Epithelial cell of proximal tubule (primary cell): ENCODE measurements at regions not wholly inside any gene's neighbourhood (a gene's known extent, or its start where the extent isn't known, plus 50 kb on each side); places are given as distances from the start of the nearest gene placed in this dataset.

Experiments used
- DNase-seq: peaks from one replicate; pipeline ENCODE4 v3.0.0-alpha.2; 2011; ENCODE audit warnings: low read depth
- H3K4me3 ChIP-seq: 2 replicates; pipeline ENCODE4 v1.5.1; 2011; ENCODE audit warnings: low read depth, mild to moderate bottlenecking, low read length
- CTCF ChIP-seq: conservative IDR thresholded peaks from 2 replicates; pipeline ENCODE4 v1.5.1; 2012; ENCODE audit warnings: low read depth, mild to moderate bottlenecking, low read length

GRCh38 chr13:34751044-34751443 is 191.0 kb upstream of the NBEA start:
- no peak overlapping the region for H3K4me3 ChIP-seq
- no peak for TF ChIP-seq CTCF
- DNase-seq = no peak

GRCh38 chr13:34751492-34751891 is 190.6 kb upstream of the NBEA start:
- DNase-seq = no peak
- H3K4me3 ChIP-seq = no peak overlapping the region
- no peak for TF ChIP-seq CTCF

- DNase-seq = no peak
- TF ChIP-seq CTCF = no peak
- H3K4me3 ChIP-seq = no peak overlapping the region
These were observed 189.6 kb upstream of the NBEA start for GRCh38 chr13:34752283-34752960.

- no peak for TF ChIP-seq CTCF
- DNase-seq = no peak
These were observed 185.9 kb upstream of the NBEA start for GRCh38 chr13:34756136-34756535.

GRCh38 chr13:34756572-34756971 is 185.5 kb upstream of the NBEA start:
- no peak overlapping the region for H3K4me3 ChIP-seq
- no peak for TF ChIP-seq CTCF
- DNase-seq = no peak

More at GRCh38 chr13:34756136-34756535, 185.9 kb upstream of the NBEA start:
- no peak overlapping the region for H3K4me3 ChIP-seq

GRCh38 chr13:34757441-34757840 is 184.6 kb upstream of the NBEA start:
- TF ChIP-seq CTCF = no peak
- no peak for DNase-seq

GRCh38 chr13:34758628-34759027 is 183.4 kb upstream of the NBEA start:
- TF ChIP-seq CTCF = no peak
- H3K4me3 ChIP-seq = no peak overlapping the region
- no peak for DNase-seq

More at GRCh38 chr13:34757441-34757840, 184.6 kb upstream of the NBEA start:
- no peak overlapping the region for H3K4me3 ChIP-seq
